A549 (cell line): ENCODE measurements at regions not wholly inside any gene's neighbourhood (a gene's known extent, or its start where the extent isn't known, plus 50 kb on each side); places are given as distances from the start of the nearest gene placed in this dataset.

ENCODE experiments used
- ATAC-seq, 2 experiments: fragments of 200-7000 bp in 1 of 2; fragments of >200 bp in 1 of 2; cut with Nextera tagmentation in 1 of 2; cut with Tn5 transposase in 1 of 2; 3 replicates each; pipeline versions ENCODE4 v1.8.0 to v1.9.1; 2018 to 2020; ENCODE audit warnings: mild to moderate bottlenecking in 1 of 2, moderate library complexity in 1 of 2
- CTCF ChIA-PET: fragments of 300-600 bp; sonication (Branson Sonifier 250); formaldehyde crosslinking; extraction: SDS; loops from one replicate; lab custom pipeline; 2021; ENCODE audit warnings: antibody characterized with exemption, inconsistent platforms; lab: Yijun Ruan, JAX
- POLR2A ChIA-PET: fragments of 350-600 bp; formaldehyde crosslinking; extraction: SDS; loops from one replicate; lab custom pipeline; 2021; ENCODE audit warnings: antibody characterized with exemption, inconsistent platforms; lab: Yijun Ruan, JAX
- DNase-seq, 2 experiments: peaks; one replicate each; pipeline versions ENCODE4 v3.0.0 to v3.0.0-alpha.2; 2011 to 2016; ENCODE audit warnings: low read depth in 1 of 2, low spot score in 1 of 2
- FAIRE-seq: peaks from 2 replicates; lab custom pipeline; 2011; peaks lifted over from hg19 to GRCh38; lab: Jason Lieb, UNC
- H3K27ac ChIP-seq, 2 experiments: fragments of >200 bp; sonication (Bioruptor Twin); formaldehyde crosslinking; 3 replicates each; pipeline ENCODE4 v1.5.1; 2016 to 2017
- H3K4me1 ChIP-seq: fragments of >200 bp; sonication (Bioruptor Twin); formaldehyde crosslinking; 3 replicates; pipeline ENCODE4 v1.6.1; 2016
- H3K4me2 ChIP-seq: fragments of >200 bp; sonication (Bioruptor Twin); formaldehyde crosslinking; 3 replicates; pipeline ENCODE4 v1.6.1; 2016
- H3K4me3 ChIP-seq: fragments of >200 bp; sonication (Bioruptor Twin); formaldehyde crosslinking; 3 replicates; pipeline ENCODE4 v1.5.1; 2016
- H3K9me3 ChIP-seq: fragments of >200 bp; sonication (Bioruptor Twin); formaldehyde crosslinking; 3 replicates; pipeline ENCODE4 v1.6.1; 2016
- BHLHE40 ChIP-seq: IDR thresholded peaks from 2 replicates; pipeline ENCODE4 v1.6.1; 2012; ENCODE audit warnings: low read depth, low read length, inconsistent platforms
- CEBPB ChIP-seq, 2 experiments: fragments of >200 bp in 1 of 2; sonication (Bioruptor Twin) in 1 of 2; formaldehyde crosslinking in 1 of 2; IDR thresholded peaks; 2 replicates each; pipeline ENCODE4 v1.6.1; 2012 to 2016
- CHD4 ChIP-seq: fragments of 200-600 bp; sonication (generic); IDR thresholded peaks from 2 replicates; pipeline ENCODE4 v1.6.1; 2016; ENCODE audit warnings: antibody characterized with exemption, mild to moderate bottlenecking, borderline replicate concordance
- CTCF ChIP-seq: fragments of >200 bp; sonication (Bioruptor Twin); formaldehyde crosslinking; IDR thresholded peaks from 3 replicates; pipeline ENCODE4 v1.5.1; 2016
- E2F6 ChIP-seq: IDR thresholded peaks from 2 replicates; pipeline ENCODE4 v1.6.1; 2012; ENCODE audit warnings: low read depth, borderline replicate concordance
- EHF ChIP-seq: fragments of 250-450 bp; sonication (Bioruptor Pico); IDR thresholded peaks from 2 replicates; pipeline ENCODE4 v1.5.0; 2020; ENCODE audit warnings: mild to moderate bottlenecking
- EHMT2 ChIP-seq: fragments of 200-600 bp; sonication (generic); IDR thresholded peaks from 2 replicates; pipeline ENCODE4 v1.6.1; 2016; ENCODE audit warnings: antibody characterized with exemption, low read depth, mild to moderate bottlenecking, moderate library complexity
- FOSL2 ChIP-seq, 2 experiments: fragments of 450-650 bp in 1 of 2; fragments of >200 bp in 1 of 2; sonication (Bioruptor Twin) in 1 of 2; formaldehyde crosslinking; IDR thresholded peaks; 2 replicates each; pipeline versions ENCODE4 v1.5.0 to v1.6.1; 2016 to 2020; ENCODE audit warnings: mild to moderate bottlenecking in 1 of 2, moderate library complexity in 1 of 2
- GATA3 ChIP-seq: IDR thresholded peaks from 2 replicates; pipeline ENCODE4 v1.6.1; 2012; ENCODE audit warnings: borderline replicate concordance
- HEYL ChIP-seq: fragments of 250-450 bp; sonication (Bioruptor Pico); IDR thresholded peaks from 2 replicates; pipeline ENCODE4 v1.8.0; 2021; ENCODE audit warnings: mild to moderate bottlenecking, moderate library complexity
- HMGXB4 ChIP-seq: fragments of 250-450 bp; sonication (Bioruptor Pico); IDR thresholded peaks from 2 replicates; pipeline ENCODE4 v1.5.0; 2021; ENCODE audit warnings: mild to moderate bottlenecking, moderate library complexity, borderline replicate concordance
- HOXB13 ChIP-seq: fragments of 250-450 bp; sonication (Bioruptor Pico); IDR thresholded peaks from 2 replicates; pipeline ENCODE4 v1.5.0; 2020; ENCODE audit warnings: low read depth, mild to moderate bottlenecking, moderate library complexity
- JUN ChIP-seq, 2 experiments: fragments of >200 bp; sonication (Bioruptor Twin); formaldehyde crosslinking; IDR thresholded peaks; 2 replicates in 1 of 2; 3 replicates in 1 of 2; pipeline ENCODE4 v1.6.1; 2016 to 2017
- MAX ChIP-seq: IDR thresholded peaks from 2 replicates; pipeline ENCODE4 v1.6.1; 2012
- PBX3 ChIP-seq: IDR thresholded peaks from 2 replicates; pipeline ENCODE4 v1.6.1; 2012
- PHF8 ChIP-seq: fragments of 200-600 bp; sonication (generic); IDR thresholded peaks from 2 replicates; pipeline ENCODE4 v1.6.1; 2016; ENCODE audit warnings: low read depth, mild to moderate bottlenecking, antibody characterized with exemption, moderate library complexity, borderline replicate concordance
- POLR2AphosphoS2 ChIP-seq: conservative IDR thresholded peaks from 2 replicates; pipeline ENCODE4 v1.6.1; 2012; ENCODE audit warnings: low read length, improper control_type of control experiment, inconsistent platforms
- RARB ChIP-seq: fragments of 250-450 bp; sonication (Bioruptor Pico); IDR thresholded peaks from 2 replicates; pipeline ENCODE4 v1.8.0; 2021; ENCODE audit warnings: mild to moderate bottlenecking, moderate library complexity
- REST ChIP-seq: fragments of 200-600 bp; sonication (generic); IDR thresholded peaks from 2 replicates; pipeline ENCODE4 v1.6.1; 2016; ENCODE audit warnings: antibody characterized with exemption, mild to moderate bottlenecking, moderate library complexity
- RFX5 ChIP-seq: fragments of 450-650 bp; IDR thresholded peaks from 2 replicates; pipeline ENCODE4 v1.7.1; 2014; ENCODE audit warnings: antibody characterized with exemption, mild to moderate bottlenecking, moderate library complexity
- SMC3 ChIP-seq: fragments of >200 bp; sonication (Bioruptor Twin); formaldehyde crosslinking; IDR thresholded peaks from 3 replicates; pipeline ENCODE4 v1.6.1; 2018; ENCODE audit warnings: inconsistent platforms
- TFCP2L1 ChIP-seq: fragments of 250-450 bp; sonication (Bioruptor Pico); IDR thresholded peaks from 2 replicates; pipeline ENCODE4 v1.5.0; 2021; ENCODE audit warnings: mild to moderate bottlenecking
- WGBS: methylation state at CpG from one replicate; pipeline ENCODE4 v1.1.6; 2017; ENCODE audit errors: missing lambda C conversion rate; 5-methylcytosine and 5-hydroxymethylcytosine counted together

GRCh38 chr6:9347608-9348007 lies 912.3 kb upstream of the SLC35B3 start:
- Histone ChIP-seq H3K27ac (no peak overlapping the region), H3K4me3 (no peak overlapping the region), H3K4me2 (no peak overlapping the region), H3K9me3 (no peaks in the 10 kb centered on the region)
- WGBS = 44% methylated on average over 3 of the region's 3 CpGs
- ChIA-PET POLR2A (no interaction called here), CTCF (no interaction called here)
- ATAC-seq (no peak), FAIRE-seq (no peak)
- no peak for TF ChIP-seq TFCP2L1 (CRISPR knock-in tag)
- no peak for TF ChIP-seq PHF8
- no peak for TF ChIP-seq FOSL2 (IDR thresholded peaks at IDR 0.05)
- TF ChIP-seq FOSL2 (CRISPR knock-in tag; IDR thresholded peaks at IDR 0.05) = no peak
- TF ChIP-seq PBX3 = no peak
- TF ChIP-seq SMC3 = no peak
- TF ChIP-seq HOXB13 (CRISPR knock-in tag) = no peak
- no peak for TF ChIP-seq JUN (IDR thresholded peaks at IDR 0.05)
- no peak for TF ChIP-seq POLR2AphosphoS2
- no peak for TF ChIP-seq EHF (CRISPR knock-in tag)
- TF ChIP-seq MAX = no peak
- no peak for TF ChIP-seq HMGXB4 (CRISPR knock-in tag)
- no peak for TF ChIP-seq GATA3
- no peak for TF ChIP-seq CTCF
- no peak for TF ChIP-seq E2F6
- no peak for TF ChIP-seq EHMT2
- no peak for TF ChIP-seq CEBPB (IDR thresholded peaks at IDR 0.05)
- TF ChIP-seq CHD4 = no peak
- no peak for TF ChIP-seq BHLHE40
- TF ChIP-seq, all 56 proteins: peak for 0
- H3K4me1 ChIP-seq = no peaks in the 10 kb centered on the region
- DNase-seq = no peak

- no peak for FAIRE-seq
- Histone ChIP-seq H3K4me1 (no peaks in the 10 kb centered on the region), H3K9me3 (no peaks in the 10 kb centered on the region)
- TF ChIP-seq REST (no peak), RFX5 (no peak), HEYL (CRISPR knock-in tag) (no peak), SMC3 (no peak), RARB (CRISPR knock-in tag) (no peak)
- TF ChIP-seq, all 56 proteins: peak for 0
- WGBS = 49% methylated on average over 2 of the region's 2 CpGs
- Histone ChIP-seq H3K4me2 (no peak overlapping the region), H3K4me3 (no peak overlapping the region), H3K27ac (no peak overlapping the region)
- CTCF ChIA-PET = interaction anchor here (0.7 kb wide), 1 partner anchor 94 kb away, joined by 3 read pairs; no protein-coding TSS in a partner anchor
- POLR2A ChIA-PET = no interaction called here
- DNase-seq = no peak
- ATAC-seq = no peak
Measured at GRCh38 chr6:9346923-9347322, 911.6 kb upstream of the SLC35B3 start.
